IMR-90 (cell line): ENCODE measurements at regions not wholly inside any gene's neighbourhood (a gene's known extent, or its start where the extent isn't known, plus 50 kb on each side); places are given as distances from the start of the nearest gene placed in this dataset.

ENCODE experiments used
- ATAC-seq: fragments of 200-7000 bp; cut with Tn5 transposase; 2 replicates; pipeline ENCODE4 v1.9.1; 2020; ENCODE audit warnings: low read depth, mild to moderate bottlenecking, moderate library complexity
- BruUV-seq: library from RNA; stranded (reverse); fragments of 400-500 nt; replicated peaks from 2 replicates; lab custom pipeline; 2021; lab: Mats Ljungman, UMichigan
- CTCF ChIA-PET: fragments of 300-600 bp; formaldehyde crosslinking; extraction: SDS; loops from one replicate; lab custom pipeline; 2021; ENCODE audit warnings: antibody characterized with exemption; lab: Yijun Ruan, JAX
- POLR2A ChIA-PET: fragments of 300-600 bp; sonication (Branson Sonifier 250); formaldehyde crosslinking; loops from one replicate; lab custom pipeline; 2022; ENCODE audit warnings: antibody characterized with exemption; ENCODE audit not compliant: unreplicated experiment; lab: Charles Lee
- DNase-seq: peaks from one replicate; pipeline ENCODE4 v3.0.0; 2013
- H2AFZ ChIP-seq: replicated peaks from 2 replicates; pipeline ENCODE3; 2013; ENCODE audit warnings: low read length, mild to moderate bottlenecking; ENCODE audit not compliant: poor library complexity
- H2AK5ac ChIP-seq: 2 replicates; pipeline ENCODE4 v1.6.1; 2013; ENCODE audit warnings: low read depth, low read length, inconsistent platforms
- H2AK9ac ChIP-seq: replicated peaks from 2 replicates; pipeline ENCODE3; 2013; ENCODE audit warnings: mild to moderate bottlenecking, low read depth, low read length, moderate library complexity; ENCODE audit not compliant: poor library complexity
- H2BK120ac ChIP-seq: 2 replicates; pipeline ENCODE4 v1.6.1; 2013; ENCODE audit warnings: low read depth, low read length, inconsistent platforms
- H2BK15ac ChIP-seq: 3 replicates; pipeline ENCODE4 v1.6.1; 2013; ENCODE audit warnings: low read depth, low read length, inconsistent platforms
- H2BK20ac ChIP-seq: 2 replicates; pipeline ENCODE4 v1.6.1; 2013; ENCODE audit warnings: low read depth, mild to moderate bottlenecking, inconsistent platforms, low read length, moderate library complexity
- H2BK5ac ChIP-seq: 2 replicates; pipeline ENCODE4 v1.6.1; 2013; ENCODE audit warnings: mild to moderate bottlenecking, low read depth, low read length, inconsistent platforms; ENCODE audit not compliant: poor library complexity, severe bottlenecking
- H3K14ac ChIP-seq: replicated peaks from 2 replicates; pipeline ENCODE4 v1.6.1; 2013; ENCODE audit warnings: low read depth, low read length, inconsistent platforms
- H3K18ac ChIP-seq: 2 replicates; pipeline ENCODE4 v1.6.1; 2013; ENCODE audit warnings: low read depth, low read length, control low read depth
- H3K23ac ChIP-seq: 2 replicates; pipeline ENCODE4 v1.6.1; 2013; ENCODE audit warnings: low read depth, low read length, inconsistent platforms
- H3K27ac ChIP-seq: 2 replicates; pipeline ENCODE4 v1.5.1; 2013; ENCODE audit warnings: mild to moderate bottlenecking, control low read depth, low read length; ENCODE audit not compliant: insufficient read depth
- H3K27me3 ChIP-seq: 2 replicates; pipeline ENCODE4 v1.6.1; 2013; ENCODE audit warnings: low read length; ENCODE audit not compliant: control insufficient read depth, insufficient read depth
- H3K36me3 ChIP-seq: 2 replicates; pipeline ENCODE4 v1.6.1; 2013; ENCODE audit warnings: low read length, mixed read lengths; ENCODE audit not compliant: control insufficient read depth, insufficient read depth
- H3K4ac ChIP-seq: 2 replicates; pipeline ENCODE4 v1.6.1; 2013; ENCODE audit warnings: low read depth, low read length, inconsistent platforms
- H3K4me1 ChIP-seq: 2 replicates; pipeline ENCODE4 v1.6.1; 2013; ENCODE audit warnings: low read length, mixed read lengths; ENCODE audit not compliant: control insufficient read depth, insufficient read depth
- H3K4me2 ChIP-seq: 2 replicates; pipeline ENCODE4 v1.6.1; 2013; ENCODE audit warnings: low read depth, mild to moderate bottlenecking, control low read depth, low read length, moderate library complexity
- H3K4me3 ChIP-seq: 2 replicates; pipeline ENCODE4 v1.5.1; 2013; ENCODE audit warnings: low read depth, mild to moderate bottlenecking, control low read depth, low read length, moderate library complexity; ENCODE audit not compliant: insufficient read depth
- H3K56ac ChIP-seq: 2 replicates; pipeline ENCODE4 v1.6.1; 2013; ENCODE audit warnings: low read length, inconsistent platforms; ENCODE audit not compliant: insufficient read depth; ENCODE audit errors: extremely low read depth
- H3K79me1 ChIP-seq, 2 experiments: 2 replicates each; pipeline ENCODE4 v1.6.1; 2013; ENCODE audit warnings: low read length in 2 of 2, inconsistent platforms in 1 of 2, low read depth in 1 of 2
- H3K9ac ChIP-seq: 2 replicates; pipeline ENCODE4 v1.6.1; 2013; ENCODE audit warnings: low read depth, low read length, control low read depth
- H3K9me1 ChIP-seq: 2 replicates; pipeline ENCODE4 v1.6.1; 2013; ENCODE audit warnings: low read length, inconsistent platforms; ENCODE audit not compliant: insufficient read depth
- H3K9me3 ChIP-seq: 2 replicates; pipeline ENCODE4 v1.6.1; 2013; ENCODE audit warnings: low read length; ENCODE audit not compliant: control insufficient read depth, insufficient read depth
- H4K20me1 ChIP-seq: 2 replicates; pipeline ENCODE4 v1.6.1; 2013; ENCODE audit warnings: low read length, inconsistent platforms; ENCODE audit not compliant: insufficient read depth
- H4K5ac ChIP-seq: 2 replicates; pipeline ENCODE4 v1.6.1; 2013; ENCODE audit warnings: mild to moderate bottlenecking, low read depth, low read length, control low read depth
- H4K8ac ChIP-seq, 2 experiments: 2 replicates each; pipeline ENCODE4 v1.6.1; 2013; ENCODE audit warnings: low read depth in 2 of 2, low read length in 2 of 2, control low read depth in 1 of 2, inconsistent platforms in 1 of 2
- H4K91ac ChIP-seq: 2 replicates; pipeline ENCODE4 v1.6.1; 2013; ENCODE audit warnings: low read depth, low read length, inconsistent platforms; ENCODE audit not compliant: insufficient read depth
- BHLHE40 ChIP-seq: fragments of 150-350 bp; IDR thresholded peaks from 2 replicates; pipeline ENCODE4 v1.6.1; 2016; ENCODE audit warnings: mild to moderate bottlenecking, low read depth, low read length
- CEBPB ChIP-seq: IDR thresholded peaks from 2 replicates; pipeline ENCODE4 v1.6.1; 2012; ENCODE audit warnings: low read depth, low read length, improper control_type of control experiment
- MAFK ChIP-seq: IDR thresholded peaks from 2 replicates; pipeline ENCODE4 v1.6.1; 2012; ENCODE audit warnings: low read depth, low read length, improper control_type of control experiment
- WGBS, 2 experiments: methylation state at CpG; one replicate each; pipeline versions ENCODE4 v1.1.5 to v1.1.7; 2013; ENCODE audit warnings: missing lambda C conversion rate in 2 of 2; ENCODE audit not compliant: insufficient read length in 1 of 2; ENCODE audit errors: extremely low coverage in 2 of 2; 5-methylcytosine and 5-hydroxymethylcytosine counted together
- dilution Hi-C: fragments of 300-500 bp; cut with HindIII; formaldehyde crosslinking; loops from one replicate; pipeline ENCODE4 v1.14.3; 2018; ENCODE audit warnings: low sequenced_read_pairs; ENCODE audit not compliant: unreplicated experiment
- in situ Hi-C: fragments of 300-500 bp; cut with MboI; formaldehyde crosslinking; loops from 3 replicates; pipeline ENCODE4 v1.14.3; 2019; ENCODE audit warnings: low sequenced_read_pairs, inconsistent platforms, mixed read lengths
- intact Hi-C: fragments of 100-400 bp; cut with micrococcal nuclease; formaldehyde crosslinking; loops from 2 replicates; pipeline ENCODE4 v1.10.0; 2022

- peaks cover 13% of the 10 kb centered on the region for H3K9me3 ChIP-seq
- no peak overlapping the region for H3K14ac ChIP-seq
- ATAC-seq (no peak), DNase-seq (no peak)
- no peak overlapping the region for H2AK5ac ChIP-seq
- intact Hi-C loops = no loop called here
- ChIA-PET POLR2A (no interaction called here), CTCF (no interaction called here)
- no peak overlapping the region for H3K4me3 ChIP-seq
- no peak overlapping the region for H3K4ac ChIP-seq
- no peaks in the 10 kb centered on the region for H4K20me1 ChIP-seq
- WGBS, 2 experiments = no CpG with 5 or more reads among the region's 1 CpG
- H2BK120ac ChIP-seq = no peak overlapping the region
- no peak overlapping the region for H3K4me2 ChIP-seq
- no TSS peak for BruUV-seq
- TF ChIP-seq CEBPB = no peak
- no peak for TF ChIP-seq BHLHE40
- peak; percentile 57 for TF ChIP-seq MAFK
- no peaks in the 10 kb centered on the region for H3K36me3 ChIP-seq
- H3K4me1 ChIP-seq = no peaks in the 10 kb centered on the region
- H3K9me1 ChIP-seq = no peaks in the 10 kb centered on the region
- dilution Hi-C loops = no loop called here
- in situ Hi-C loops = no loop called here
- no peak overlapping the region for H2AK9ac ChIP-seq
- no peak overlapping the region for H2BK15ac ChIP-seq
- no peak overlapping the region for H2AFZ ChIP-seq
- H3K27me3 ChIP-seq = no peaks in the 10 kb centered on the region
- H2BK5ac ChIP-seq = no peak overlapping the region
- no peak overlapping the region for H4K91ac ChIP-seq
- H3K18ac ChIP-seq = no peak overlapping the region
- H3K9ac ChIP-seq = no peak overlapping the region
- H3K23ac ChIP-seq = no peak overlapping the region
- H2BK20ac ChIP-seq = no peak overlapping the region
- H4K5ac ChIP-seq = no peak overlapping the region
- H3K56ac ChIP-seq = no peak overlapping the region
- H3K27ac ChIP-seq = no peak overlapping the region
- no peak overlapping the region for H4K8ac ChIP-seq
- H3K79me1 ChIP-seq = no peaks in the 10 kb centered on the region
Measured at GRCh38 chr5:130436430-130436829, 532.2 kb downstream of the CHSY3 start.
